GM21723 (cell line): ENCODE measurements at regions not wholly inside any gene's neighbourhood (a gene's known extent, or its start where the extent isn't known, plus 50 kb on each side); places are given as distances from the start of the nearest gene placed in this dataset.

ENCODE experiments used
- ATAC-seq: cut with Tn5 transposase; IDR thresholded peaks from one replicate; pipeline ENCODE4 v1.9.1; 2021; ENCODE audit warnings: mild to moderate bottlenecking, moderate library complexity; ENCODE audit not compliant: unreplicated experiment

GRCh38 chr21:41112740-41113692 lies 54.9 kb upstream of the BACE2 start:
- ATAC-seq: no peak

GRCh38 chr21:41115851-41116250 lies 52.1 kb upstream of the BACE2 start:
- no peak for ATAC-seq
